Head of caudate nucleus (tissue), 42 donors: ENCODE measurements at regions not wholly inside any gene's neighbourhood (a gene's known extent, or its start where the extent isn't known, plus 50 kb on each side); places are given as distances from the start of the nearest gene placed in this dataset.
"Not testable (repeated sequence)": the region's sequence is repeated elsewhere in the genome, so short reads cannot be mapped to it uniquely, and the experiment has no call there.

Source experiments
- DNase-seq, 42 donors: peaks; one replicate each; pipeline versions ENCODE4 v3.0.0 to v3.0.0-alpha.2; 2020 to 2021; ENCODE audit warnings: mixed read lengths in 7 of 42
- intact Hi-C: fragments of 100-400 bp; cut with DNase I; formaldehyde crosslinking; loops from one replicate; pipeline ENCODE4 v1.15.0; 2022

DNA sequence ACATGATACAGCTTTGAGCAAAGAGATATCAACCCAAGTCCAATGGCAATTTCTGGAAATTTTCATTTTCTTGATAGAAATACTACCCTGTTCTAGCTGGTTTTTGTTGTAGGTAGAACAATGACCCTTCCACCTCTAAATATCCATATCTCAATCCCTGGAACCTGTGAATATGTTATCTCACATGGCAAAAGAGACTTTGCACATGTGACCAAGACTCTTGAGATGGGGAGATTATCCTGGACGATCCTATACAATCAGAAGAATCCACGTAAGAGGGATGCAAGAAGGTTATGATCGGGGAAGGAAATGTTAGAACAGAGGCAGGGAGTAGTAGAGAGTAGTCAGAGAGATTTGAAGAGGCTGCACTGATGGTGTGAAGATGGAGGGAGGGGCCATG, 124.9 kb downstream of the CCDC71L start:
- DNase-seq = no peak
- intact Hi-C loops = no loop called here

DNA sequence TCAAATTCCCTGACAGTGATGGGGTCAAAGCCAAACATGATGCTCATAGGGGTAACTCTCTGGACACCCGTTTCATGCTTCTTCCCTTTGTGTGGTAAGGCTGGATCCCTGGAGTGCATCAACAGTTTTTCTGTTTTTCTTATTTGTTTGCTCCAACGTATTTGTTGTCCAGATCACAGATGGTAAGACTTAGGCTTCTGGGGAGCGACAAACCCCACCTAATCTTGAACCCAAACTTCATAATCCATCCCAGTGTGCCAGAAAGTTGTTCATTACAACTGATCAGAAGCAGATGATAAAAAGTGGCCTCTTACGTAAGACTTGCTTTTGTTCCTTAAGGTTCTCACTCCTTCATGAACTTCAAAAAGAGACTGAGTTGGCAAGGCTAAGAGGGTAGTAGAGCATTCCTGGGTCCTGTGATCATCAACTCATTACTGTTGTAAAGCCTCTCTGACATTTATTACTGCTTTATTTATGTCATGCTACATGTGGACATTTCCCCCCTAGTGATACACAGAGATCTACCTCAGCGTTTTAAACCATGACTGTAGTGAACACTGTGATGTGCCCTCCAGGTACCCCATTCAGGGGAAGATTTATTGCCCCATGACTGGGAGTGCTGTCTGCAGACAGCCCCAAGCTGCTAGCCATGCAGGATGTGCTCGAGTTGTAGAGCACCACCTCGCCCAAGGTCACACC, 125.6 kb downstream of the CCDC71L start:
- DNase-seq = no peak
- intact Hi-C loops = no loop called here

DNA sequence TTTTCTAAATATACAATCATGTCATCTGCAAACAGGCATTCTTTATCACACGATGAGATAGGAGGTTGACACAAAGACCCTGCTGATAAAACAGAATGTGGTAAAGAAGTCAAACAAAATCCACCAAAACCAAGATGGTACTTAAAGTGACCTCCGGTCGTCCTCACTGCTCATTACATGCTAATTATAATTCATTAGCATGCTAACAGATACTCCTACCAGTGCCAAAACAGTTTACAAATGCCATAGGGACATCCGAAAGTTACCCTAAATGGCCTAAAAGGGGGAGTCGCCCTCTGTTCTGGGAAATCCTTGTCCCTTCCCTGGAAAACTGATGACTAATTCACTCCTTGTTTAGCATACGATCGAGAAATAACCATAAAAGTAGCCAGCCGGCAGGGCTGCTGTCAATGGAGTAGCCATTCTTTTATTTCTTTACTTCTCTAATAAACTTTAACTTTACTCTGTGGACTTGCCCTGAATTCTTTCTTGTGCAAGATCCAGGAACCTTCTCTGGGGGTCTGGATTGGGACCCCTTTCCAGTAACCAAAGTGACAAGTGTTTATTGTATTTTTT, 126.6 kb downstream of the CCDC71L start:
- intact Hi-C loops = no loop called here
- DNase-seq = no peak

DNA sequence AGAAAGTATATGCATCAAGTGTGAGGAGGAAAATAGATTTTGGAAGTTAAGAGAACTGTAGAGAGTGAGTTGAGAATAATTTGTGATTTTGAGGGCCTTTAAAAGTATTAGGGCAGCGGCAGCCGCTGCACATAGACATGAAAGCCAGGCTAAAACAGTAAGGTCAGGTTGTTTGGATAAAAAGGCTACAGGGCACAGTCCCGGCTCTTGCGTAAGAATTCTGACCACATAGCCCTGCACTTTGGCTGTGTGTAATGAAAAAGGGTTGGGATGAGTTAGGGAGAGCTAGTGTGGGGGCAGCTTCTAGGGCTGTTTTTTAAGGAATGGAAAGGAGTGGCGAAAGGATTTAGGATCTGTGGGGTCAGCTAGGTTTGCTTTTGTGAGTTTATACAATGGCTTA, 130.8 kb downstream of the CCDC71L start:
- intact Hi-C loops, DNase-seq: not testable (repeated sequence)

DNA sequence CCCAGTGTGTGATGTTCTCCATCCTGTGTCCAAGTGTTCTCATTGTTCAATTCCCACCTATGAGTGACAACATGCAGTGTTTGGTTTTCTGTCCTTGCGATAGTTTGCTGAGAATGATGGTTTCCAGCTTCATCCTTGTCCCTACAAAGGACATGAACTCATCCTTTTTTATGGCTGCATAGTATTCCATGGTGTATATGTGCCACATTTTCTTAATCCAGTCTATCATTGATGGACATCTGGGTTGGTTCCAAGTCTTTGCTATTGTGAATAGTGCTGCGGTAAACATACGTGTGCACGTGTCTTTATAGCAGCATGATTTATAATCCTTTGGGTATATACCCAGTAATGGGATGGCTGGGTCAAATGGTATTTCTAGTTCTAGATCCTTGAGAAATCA, 134.3 kb downstream of the CCDC71L start:
- intact Hi-C loops, DNase-seq: not testable (repeated sequence)

DNA sequence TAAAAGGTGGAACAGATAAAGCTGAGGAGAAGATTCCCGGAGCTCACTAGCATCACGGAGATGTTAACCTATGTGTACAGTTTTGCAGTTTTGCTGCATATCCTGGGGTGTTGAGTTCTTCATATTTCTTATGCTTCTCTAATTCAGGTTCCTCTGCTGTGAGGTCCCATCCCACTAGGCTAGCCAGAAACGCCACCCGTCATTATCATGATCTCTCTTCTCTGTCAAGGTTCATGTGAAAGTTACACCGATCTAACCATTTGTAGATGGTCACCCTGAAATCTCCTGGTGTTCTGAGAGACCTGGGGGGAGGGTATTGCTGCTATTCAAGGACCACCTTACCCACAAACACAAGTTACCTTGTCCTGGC, 136.3 kb downstream of the CCDC71L start:
- DNase-seq = no peak
- intact Hi-C loops = no loop called here

DNA sequence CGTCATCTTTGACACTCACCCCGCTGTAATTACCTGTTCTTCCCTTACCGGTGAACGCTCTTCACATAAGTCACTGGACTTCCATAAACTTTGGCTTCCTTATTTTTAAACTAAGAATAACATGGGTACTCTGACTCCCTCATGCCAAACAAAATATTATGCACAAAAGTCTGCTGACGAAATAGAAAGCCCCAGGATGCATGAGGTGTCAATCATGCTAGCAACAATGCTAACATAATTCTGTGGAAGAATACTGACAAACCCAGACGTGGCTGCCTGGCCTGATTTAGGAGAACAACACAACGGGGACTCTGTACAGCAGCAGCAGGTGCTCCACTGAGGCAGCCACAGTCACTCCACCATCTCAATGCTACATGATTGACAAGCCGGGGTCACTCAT, 137.5 kb downstream of the CCDC71L start:
- intact Hi-C loops = no loop called here
- DNase-seq = no peak

DNA sequence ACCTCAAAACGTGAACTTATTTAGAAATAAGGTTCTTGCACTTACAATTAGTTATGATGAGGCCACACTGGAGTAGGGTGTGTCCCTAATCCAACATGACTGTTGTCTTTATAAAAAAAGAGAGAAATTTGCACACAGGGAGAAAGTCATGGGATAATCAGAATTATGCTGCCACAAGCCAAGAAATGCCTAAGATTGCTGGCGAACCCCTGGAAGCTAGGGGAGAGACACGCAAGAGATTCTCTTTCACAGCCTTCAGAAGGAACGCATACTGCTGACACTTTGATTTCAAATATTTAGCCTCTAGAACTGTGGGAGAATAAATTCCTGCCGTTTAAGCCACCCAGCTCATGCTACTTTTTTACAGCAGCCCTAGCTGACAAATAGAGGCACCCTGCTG, 138.3 kb downstream of the CCDC71L start:
- intact Hi-C loops = no loop called here
- DNase-seq = no peak

DNA sequence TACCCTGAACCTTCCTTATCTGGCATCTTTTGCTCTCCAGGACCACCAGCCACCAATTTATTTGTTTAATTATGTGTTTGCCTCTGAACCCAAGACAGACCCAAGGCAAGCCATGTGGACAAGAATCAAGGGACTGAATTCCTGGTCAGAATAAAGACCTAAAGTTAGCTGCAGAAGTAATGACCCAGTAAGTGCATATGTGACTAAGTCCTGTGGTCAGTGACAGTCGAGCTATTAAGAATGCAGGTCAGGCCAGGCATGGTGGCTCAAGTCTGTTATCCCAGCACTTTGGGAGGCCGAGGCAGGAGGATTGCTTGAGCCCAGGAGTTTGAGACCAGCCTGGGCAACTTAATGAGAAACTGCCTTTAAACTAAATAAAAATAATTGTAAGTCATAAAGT, 139.4 kb downstream of the CCDC71L start:
- no peak for DNase-seq
- intact Hi-C loops = no loop called here

DNA sequence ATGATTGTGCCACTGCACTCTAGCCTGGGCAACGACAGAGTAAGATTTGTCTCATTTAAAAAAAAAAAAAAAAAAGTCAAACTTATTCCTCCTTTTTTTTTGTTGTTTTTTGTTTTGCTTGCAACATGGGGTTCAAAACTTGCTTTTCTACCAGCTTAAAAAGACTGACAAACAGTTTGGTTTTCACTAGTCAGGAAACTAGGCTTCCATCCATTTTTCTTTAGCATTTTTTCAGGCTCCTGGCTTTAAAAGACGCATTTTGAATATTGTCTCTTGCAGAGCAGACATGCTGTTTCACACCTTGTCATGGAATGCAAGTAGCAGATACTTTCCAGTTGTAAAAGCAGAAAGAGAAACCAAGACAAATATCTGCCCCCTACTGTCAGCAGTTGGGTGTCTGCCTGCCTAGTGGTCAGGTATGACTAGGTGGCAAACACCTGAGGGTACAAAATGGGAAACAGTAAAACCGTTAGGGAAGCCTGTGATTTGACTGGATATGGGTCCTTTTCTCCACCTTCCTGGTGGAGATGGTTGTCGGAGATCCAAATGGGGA, 139.9 kb downstream of the CCDC71L start:
- no peak for DNase-seq

DNA sequence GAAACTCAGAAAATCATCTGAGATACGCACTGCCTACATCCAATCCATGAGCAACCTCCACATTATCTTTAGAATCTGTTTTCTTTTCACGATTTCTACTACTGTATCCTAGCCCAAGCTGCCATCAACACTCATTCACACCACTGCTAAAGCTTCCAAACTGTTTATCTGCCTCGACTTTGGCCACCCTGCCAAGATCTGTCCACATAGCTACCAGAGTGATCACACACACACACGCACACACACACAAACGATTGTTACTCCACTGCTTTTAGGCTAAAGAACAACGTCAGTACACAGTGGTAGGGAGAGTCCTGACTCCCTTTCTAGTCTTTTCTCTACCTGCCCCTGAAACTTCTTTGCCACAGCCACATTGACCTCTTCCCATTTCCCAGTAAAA, 142.0 kb downstream of the CCDC71L start:
- intact Hi-C loops = no loop called here
- DNase-seq = no peak

More for the DNA sequence above, 139.9 kb downstream of the CCDC71L start:
- intact Hi-C loops = no loop called here

DNA sequence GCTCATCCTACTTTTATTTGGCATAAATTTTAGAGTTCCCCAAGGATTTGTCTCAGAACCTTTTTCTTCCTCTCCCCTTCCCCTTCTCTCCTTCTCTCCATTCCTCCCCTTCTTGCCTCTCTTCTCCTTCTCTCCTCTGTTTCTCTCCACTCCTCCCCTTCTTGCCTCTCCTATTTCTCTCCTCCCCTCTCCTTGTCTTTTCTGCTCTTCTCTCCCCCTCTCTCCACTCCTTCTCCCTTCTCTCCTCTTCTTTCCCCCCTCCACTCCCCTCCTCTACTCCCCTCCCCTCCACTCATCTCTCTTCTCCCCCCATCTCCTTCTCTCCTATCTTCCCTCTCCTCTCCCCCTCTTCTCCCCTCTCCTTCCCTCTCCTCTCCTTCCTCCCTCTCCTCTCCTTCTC, 142.7 kb downstream of the CCDC71L start:
- DNase-seq = no peak
- intact Hi-C loops = no loop called here

DNA sequence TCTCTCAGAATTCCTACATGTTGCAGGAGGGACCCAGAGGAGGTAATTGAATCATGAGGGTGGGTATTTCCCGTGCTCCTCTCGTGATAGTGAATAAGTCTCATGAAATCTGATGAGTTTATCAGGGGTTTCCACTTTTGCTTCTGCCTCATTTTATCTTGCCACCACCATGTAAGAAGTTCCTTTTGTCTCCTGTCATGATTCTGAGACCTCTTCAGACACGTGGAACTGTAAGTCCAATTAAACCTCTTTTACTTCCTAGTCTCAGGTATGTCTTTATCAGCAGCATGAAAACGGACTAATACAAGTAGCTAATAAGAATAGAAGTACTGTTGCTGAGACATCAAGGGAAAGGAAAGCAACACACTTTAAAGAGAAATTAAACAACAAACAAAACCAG, 143.4 kb downstream of the CCDC71L start:
- DNase-seq = no peak
- intact Hi-C loops = no loop called here

DNA sequence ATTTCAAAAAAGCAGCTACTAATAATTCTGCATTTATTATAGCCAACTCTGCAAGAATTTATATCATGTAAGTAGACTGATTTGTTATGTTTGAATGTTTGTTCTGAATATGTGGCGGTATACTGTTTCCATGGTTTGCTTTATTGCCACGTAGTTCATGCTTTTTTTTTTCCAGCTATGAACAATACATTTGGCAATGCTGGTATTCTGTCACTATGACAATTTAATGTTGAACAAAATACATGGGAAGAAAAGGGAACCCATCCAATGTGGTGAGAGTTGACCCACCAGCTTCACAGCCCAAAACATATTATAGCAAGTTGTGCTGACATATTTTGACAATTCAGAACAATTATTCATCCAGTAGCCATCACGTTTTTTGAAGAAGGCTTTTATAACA, 145.6 kb downstream of the CCDC71L start:
- no peak for DNase-seq
- intact Hi-C loops = no loop called here

DNA sequence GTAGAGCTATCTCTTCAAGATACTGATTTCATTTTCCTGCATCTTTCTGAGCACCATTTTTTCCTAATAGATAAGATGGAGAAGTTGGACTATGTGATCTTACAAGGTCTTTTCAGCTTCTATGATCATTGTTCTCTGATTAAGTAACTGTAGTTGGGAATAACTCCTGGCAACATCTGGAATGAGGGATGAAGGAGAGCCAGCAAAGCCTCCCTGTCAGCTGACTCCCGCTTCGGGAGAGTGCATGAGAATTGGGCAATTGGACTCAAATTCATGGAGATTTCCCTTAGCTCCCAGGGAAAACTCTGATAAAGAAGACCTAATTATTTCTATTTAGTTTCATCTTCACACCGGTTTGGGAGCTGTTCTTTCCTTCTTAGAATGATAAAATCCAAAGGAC, 146.1 kb downstream of the CCDC71L start:
- DNase-seq = no peak
- intact Hi-C loops = no loop called here

DNA sequence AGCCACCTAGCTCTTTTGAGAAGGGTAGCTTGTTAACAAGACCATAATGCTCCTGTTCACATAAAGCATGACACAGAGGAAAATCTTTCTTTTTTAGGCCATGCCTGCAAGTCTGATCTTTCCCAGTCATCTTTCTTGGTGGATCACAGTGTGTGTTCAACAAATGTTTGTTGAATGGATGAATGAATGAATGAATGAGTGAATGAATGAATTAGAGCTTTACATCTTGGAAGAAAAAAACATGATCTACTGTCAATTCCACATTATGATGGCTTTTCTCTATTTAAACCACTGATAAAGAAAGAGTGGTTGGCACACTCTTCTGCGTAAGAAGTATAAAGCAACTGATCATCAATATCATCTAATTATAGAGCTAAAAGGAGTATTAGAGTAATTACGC, 148.7 kb downstream of the CCDC71L start:
- intact Hi-C loops = no loop called here

DNA sequence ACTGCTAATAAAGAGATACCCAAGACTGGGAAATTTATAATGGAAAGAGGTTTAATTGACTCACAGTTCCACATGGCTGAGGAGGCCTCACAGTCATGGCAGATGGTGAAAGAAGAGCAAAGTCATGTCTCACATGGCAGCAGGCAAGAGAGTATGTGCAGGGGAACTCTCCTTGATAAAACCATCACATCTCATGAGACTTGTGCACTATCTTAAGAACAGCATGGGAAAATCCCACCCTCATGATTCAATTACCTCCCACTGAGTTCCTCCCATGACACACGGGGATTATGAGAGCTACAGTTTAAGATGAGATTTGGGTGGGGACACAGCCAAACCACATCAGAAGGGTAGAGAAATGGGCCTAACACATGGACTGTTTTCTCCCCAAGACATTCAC, 156.3 kb downstream of the CCDC71L start:
- intact Hi-C loops = no loop called here

More for the DNA sequence above, 148.7 kb downstream of the CCDC71L start:
- DNase-seq = no peak

DNA sequence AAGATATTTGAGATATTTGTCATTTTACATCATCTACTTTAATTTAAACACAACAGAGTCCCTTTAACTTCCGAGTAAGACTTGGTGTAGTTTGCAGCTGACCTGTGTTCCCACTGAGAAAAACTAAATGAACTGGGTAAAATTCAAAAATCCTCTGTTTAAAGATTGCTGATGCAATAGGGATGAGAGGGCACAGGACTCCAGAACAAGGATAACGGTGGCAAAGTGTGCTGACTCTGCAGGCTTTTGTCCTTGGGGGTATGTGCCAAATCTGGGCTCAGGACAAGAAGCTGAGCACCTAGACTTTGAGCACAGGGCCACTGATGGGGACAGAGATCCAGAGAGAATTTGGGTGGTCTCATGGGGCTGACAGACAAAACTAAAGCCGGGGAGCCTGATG, 156.8 kb downstream of the CCDC71L start:
- no peak for DNase-seq
- intact Hi-C loops = no loop called here

More for the DNA sequence above, 156.3 kb downstream of the CCDC71L start:
- DNase-seq = no peak

DNA sequence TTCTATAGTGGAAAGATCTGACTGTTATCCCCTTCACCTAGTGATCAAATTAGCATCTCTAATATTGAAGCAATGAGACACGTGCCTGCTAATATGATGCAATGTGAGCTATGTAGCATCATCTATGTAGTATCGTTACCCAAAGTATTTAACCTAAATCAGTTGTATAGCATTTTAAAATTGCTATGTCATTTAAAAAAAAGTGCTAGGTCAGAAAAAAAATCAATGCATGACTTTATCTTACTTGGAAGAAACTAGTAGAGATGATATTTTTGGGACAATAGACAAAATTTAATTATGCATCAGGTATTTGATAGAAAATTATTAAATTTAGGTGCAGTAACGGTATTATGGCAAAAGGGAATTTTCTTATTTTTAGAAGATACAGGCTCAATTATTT, 157.3 kb downstream of the CCDC71L start:
- intact Hi-C loops = no loop called here
- no peak for DNase-seq

DNA sequence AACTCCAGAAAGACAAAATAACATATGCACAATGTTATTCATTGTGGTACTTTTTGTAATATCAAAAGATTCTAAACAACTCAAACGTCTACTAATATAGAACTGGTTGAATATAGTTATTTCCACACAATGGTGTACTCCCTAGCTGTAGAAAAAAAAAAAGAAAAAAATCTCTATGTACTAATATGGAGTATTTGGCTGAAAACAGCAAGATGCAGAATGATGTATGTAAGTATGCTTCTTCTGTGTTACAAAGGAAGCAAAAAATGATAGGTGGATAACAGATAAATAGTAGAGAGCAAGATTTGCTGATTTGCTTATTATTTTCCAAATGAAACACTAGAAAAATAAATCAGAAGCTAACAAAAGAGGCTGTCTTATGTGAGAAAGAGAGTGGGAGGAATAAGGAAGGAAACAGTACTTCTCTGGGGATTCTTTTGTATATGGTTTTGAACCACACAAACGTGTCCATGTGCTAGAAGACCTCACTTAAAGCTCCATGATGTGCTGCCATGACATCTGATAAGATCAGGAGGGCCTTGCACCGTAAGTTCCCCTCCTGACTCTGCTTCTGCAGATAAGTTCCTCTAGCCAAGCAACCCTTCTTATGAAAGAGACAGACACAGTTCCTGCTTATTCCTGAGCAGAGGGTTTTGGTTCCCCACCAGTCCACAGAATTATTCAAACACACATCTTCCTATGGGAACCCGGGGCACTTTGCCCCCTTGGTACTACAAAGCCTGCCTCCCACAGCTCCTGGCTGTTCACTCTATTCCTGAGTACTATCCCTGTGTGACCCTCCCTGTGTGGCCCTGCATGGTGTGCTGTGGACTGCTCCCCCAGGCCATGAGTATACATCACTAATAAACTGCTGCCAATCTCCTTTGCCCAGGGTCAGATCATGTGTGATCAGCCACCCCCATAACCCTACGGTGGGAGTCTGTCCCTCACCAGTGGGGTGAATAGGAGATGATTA, 159.1 kb downstream of the CCDC71L start:
- intact Hi-C loops = no loop called here
- peak in 4 of 42 donors; percentile 1 to 36 (median 10) for DNase-seq
